ENCODE measurements at regions not wholly inside any gene's neighbourhood (a gene's known extent, or its start where the extent isn't known, plus 50 kb on each side); places are given as distances from the start of the nearest gene placed in this dataset.

DNA sequence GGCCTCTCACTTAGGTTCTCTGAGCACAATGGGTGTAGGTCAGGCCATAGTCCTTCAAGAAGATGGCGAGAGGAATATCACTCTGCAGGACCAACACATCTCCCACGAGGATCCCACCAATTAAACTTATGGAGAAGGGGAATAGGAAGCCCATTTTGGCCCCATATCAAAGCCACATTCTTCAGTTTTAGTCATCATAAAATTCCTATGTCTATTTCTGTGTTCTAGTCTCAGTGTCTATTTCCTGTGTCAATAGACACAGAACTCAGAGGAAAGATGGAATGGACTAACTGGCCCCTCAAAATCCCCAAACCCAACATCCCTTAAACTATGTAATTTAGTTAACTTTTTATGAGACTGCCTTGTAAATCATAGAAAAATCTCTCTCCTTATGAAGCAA lies 216.8 kb downstream of the HACE1 start:
- Histone ChIP-seq H3K27ac (no peak overlapping the region), H3K4me3 (no peak overlapping the region)
- DNase-seq (ENCODE audit: low spot score), result no peak
- TF ChIP-seq, protein P1, sequence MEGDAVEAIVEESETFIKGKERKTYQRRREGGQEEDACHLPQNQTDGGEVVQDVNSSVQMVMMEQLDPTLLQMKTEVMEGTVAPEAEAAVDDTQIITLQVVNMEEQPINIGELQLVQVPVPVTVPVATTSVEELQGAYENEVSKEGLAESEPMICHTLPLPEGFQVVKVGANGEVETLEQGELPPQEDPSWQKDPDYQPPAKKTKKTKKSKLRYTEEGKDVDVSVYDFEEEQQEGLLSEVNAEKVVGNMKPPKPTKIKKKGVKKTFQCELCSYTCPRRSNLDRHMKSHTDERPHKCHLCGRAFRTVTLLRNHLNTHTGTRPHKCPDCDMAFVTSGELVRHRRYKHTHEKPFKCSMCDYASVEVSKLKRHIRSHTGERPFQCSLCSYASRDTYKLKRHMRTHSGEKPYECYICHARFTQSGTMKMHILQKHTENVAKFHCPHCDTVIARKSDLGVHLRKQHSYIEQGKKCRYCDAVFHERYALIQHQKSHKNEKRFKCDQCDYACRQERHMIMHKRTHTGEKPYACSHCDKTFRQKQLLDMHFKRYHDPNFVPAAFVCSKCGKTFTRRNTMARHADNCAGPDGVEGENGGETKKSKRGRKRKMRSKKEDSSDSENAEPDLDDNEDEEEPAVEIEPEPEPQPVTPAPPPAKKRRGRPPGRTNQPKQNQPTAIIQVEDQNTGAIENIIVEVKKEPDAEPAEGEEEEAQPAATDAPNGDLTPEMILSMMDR (IDR thresholded peaks at IDR 0.05), result no peak

- Histone ChIP-seq H3K27ac (peak overlapping the region in 1 of 2 donors; percentile 40), H3K4me3 (no peak overlapping the region)
- TF ChIP-seq, protein P1 (IDR thresholded peaks at IDR 0.05), result no peak
- DNase-seq (ENCODE audit: low spot score), result no peak
Observed at GRCh38 chr6:104640761-104641160, 219.0 kb downstream of the HACE1 start.

DNA sequence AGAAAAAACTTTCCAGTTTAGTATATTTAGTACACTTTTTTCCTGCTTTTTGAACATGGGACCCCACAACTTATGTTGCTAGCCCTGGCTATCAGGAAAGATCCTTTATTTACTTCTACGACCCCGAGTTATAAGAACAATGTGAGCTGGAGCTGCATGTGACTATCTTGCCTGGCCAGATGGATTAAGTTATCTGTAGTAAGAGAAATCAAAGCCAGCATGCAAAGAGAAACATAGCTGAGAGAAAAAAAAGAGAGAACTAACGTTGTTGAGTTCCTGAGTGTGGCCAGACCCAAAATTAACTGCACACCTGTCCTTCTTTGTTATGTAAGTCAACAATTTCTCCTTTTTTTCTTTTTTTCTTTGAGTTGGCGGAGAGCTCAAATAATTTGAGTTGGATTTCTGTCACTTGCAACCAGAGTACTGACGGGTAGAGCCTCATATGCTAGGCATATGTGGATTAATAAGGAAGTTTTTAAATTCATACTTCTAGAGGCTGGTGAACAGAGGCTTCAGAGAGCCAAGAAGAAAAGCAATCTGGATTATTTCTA lies 219.5 kb downstream of the HACE1 start:
- TF ChIP-seq, protein P1 (IDR thresholded peaks at IDR 0.05), result no peak
- Histone ChIP-seq H3K27ac (no peak overlapping the region), H3K4me3 (no peak overlapping the region)
- DNase-seq (ENCODE audit: low spot score), result no peak

DNA sequence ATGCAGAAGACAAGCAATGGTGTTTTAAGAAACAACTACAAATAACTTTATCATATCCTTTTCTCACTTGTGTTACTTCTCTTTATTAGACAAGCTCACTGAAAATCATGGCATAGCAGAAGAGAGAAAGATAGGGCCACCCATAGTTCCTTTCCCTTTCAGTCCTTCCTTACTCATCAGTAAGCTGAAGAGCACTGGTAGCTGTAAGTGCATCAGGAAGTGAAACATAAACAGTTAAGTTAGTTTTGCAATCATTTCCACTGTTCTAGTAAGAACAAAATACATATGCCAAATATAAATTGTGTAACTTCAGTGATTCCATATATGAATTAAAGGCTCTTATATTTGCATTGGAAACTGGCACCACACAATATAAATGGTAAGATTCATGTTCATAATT lies 220.1 kb downstream of the HACE1 start:
- TF ChIP-seq, protein P1 (IDR thresholded peaks at IDR 0.05), result no peak
- no peak overlapping the region for H3K4me3 ChIP-seq
- DNase-seq (ENCODE audit: low spot score), result no peak
- H3K27ac ChIP-seq, result peak overlapping the region in 1 of 2 donors; percentile 77

DNA sequence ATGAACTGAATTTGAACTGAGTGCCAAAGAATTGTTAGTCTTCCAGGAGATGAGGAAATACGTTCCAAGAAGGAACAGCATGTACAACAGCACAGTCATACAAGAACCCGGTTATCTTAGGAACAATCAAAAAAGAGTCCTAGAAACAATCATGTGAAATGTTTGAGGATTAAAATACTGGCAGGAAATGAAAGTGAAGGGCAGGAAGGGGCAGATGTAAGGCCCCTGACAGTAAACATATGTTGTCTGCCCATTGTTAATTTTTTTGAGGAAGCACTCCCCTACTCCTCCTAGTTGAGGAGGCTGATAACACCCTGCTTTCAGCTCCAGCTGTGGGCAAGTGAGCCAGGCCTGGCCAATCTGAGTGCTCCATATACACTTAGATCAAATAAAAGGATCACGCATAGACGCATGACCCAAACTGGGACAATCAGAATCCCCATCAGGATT lies 220.9 kb downstream of the HACE1 start:
- TF ChIP-seq, protein P1 (IDR thresholded peaks at IDR 0.05), result no peak
- Histone ChIP-seq H3K4me3 (no peak overlapping the region), H3K27ac (peak overlapping the region; percentile 20 to 77)
- no peak for DNase-seq (ENCODE audit: low spot score)

- TF ChIP-seq, protein P1 (IDR thresholded peaks at IDR 0.05), result no peak
- H3K27ac ChIP-seq, result no peak overlapping the region
- no peak for DNase-seq (ENCODE audit: low spot score)
- no peak overlapping the region for H3K4me3 ChIP-seq
Observed at GRCh38 chr6:104633125-104633524, 226.6 kb downstream of the HACE1 start.

GRCh38 chr6:104632588-104632987 lies 227.1 kb downstream of the HACE1 start:
- no peak for DNase-seq (ENCODE audit: low spot score)
- H3K4me3 ChIP-seq, result no peak overlapping the region
- no peak overlapping the region for H3K27ac ChIP-seq
- TF ChIP-seq, protein P1 (IDR thresholded peaks at IDR 0.05), result no peak
